ENCODE measurements at regions not wholly inside any gene's neighbourhood (a gene's known extent, or its start where the extent isn't known, plus 50 kb on each side); places are given as distances from the start of the nearest gene placed in this dataset.

- TF ChIP-seq CTCF (optimal IDR thresholded peaks at IDR 0.05 in 1 of 3, IDR thresholded peaks at IDR 0.05 in 1 of 3, conservative IDR thresholded peaks at IDR 0.05 in 1 of 3; ENCODE audit: extremely low read depth in 1 of 3, insufficient read depth in 2 of 3, low read length in 3 of 3) = no peak
- TF ChIP-seq EZH2 (IDR thresholded peaks at IDR 0.05; ENCODE audit: low read length) = no peak
These were observed 220.6 kb downstream of the ZIC5 start for GRCh38 chr13:99750951-99751350.
